Smooth muscle cell (in vitro differentiated cells): ENCODE measurements at regions not wholly inside any gene's neighbourhood (a gene's known extent, or its start where the extent isn't known, plus 50 kb on each side); places are given as distances from the start of the nearest gene placed in this dataset.

Source experiments
- DNase-seq: peaks from one replicate; lab custom pipeline; 2025; ENCODE audit not compliant: unreplicated experiment; lab: John Stamatoyannopoulos, UW
- H2AFZ ChIP-seq: fragments of 200-600 bp; sonication (generic); 2 replicates; pipeline ENCODE4 v1.6.0; 2016; ENCODE audit warnings: antibody characterized with exemption, low read depth, mild to moderate bottlenecking
- H3F3A ChIP-seq: fragments of 200-600 bp; sonication (generic); 2 replicates; pipeline ENCODE4 v1.6.0; 2017; ENCODE audit warnings: antibody characterized with exemption, low read depth
- H3K27ac ChIP-seq: fragments of 200-600 bp; sonication (generic); 2 replicates; pipeline ENCODE4 v1.5.1; 2016; ENCODE audit warnings: low read depth, mild to moderate bottlenecking
- H3K27me3 ChIP-seq: fragments of 200-600 bp; sonication (generic); 2 replicates; pipeline ENCODE4 v1.6.1; 2016; ENCODE audit warnings: low read depth, mild to moderate bottlenecking
- H3K36me3 ChIP-seq: fragments of 200-600 bp; sonication (generic); 2 replicates; pipeline ENCODE4 v1.5.1; 2016; ENCODE audit warnings: low read depth
- H3K4me1 ChIP-seq: fragments of 200-600 bp; sonication (generic); 2 replicates; pipeline ENCODE4 v1.5.1; 2016; ENCODE audit warnings: low read depth
- H3K4me2 ChIP-seq: fragments of 200-600 bp; sonication (generic); 2 replicates; pipeline ENCODE4 v1.6.0; 2016; ENCODE audit warnings: mild to moderate bottlenecking
- H3K4me3 ChIP-seq: fragments of 200-600 bp; sonication (generic); 2 replicates; pipeline ENCODE4 v1.5.1; 2016; ENCODE audit warnings: mild to moderate bottlenecking
- H3K79me2 ChIP-seq: fragments of 200-600 bp; sonication (generic); 2 replicates; pipeline ENCODE4 v1.6.0; 2016; ENCODE audit warnings: low read depth, mild to moderate bottlenecking
- H3K9ac ChIP-seq: fragments of 200-600 bp; sonication (generic); 2 replicates; pipeline ENCODE4 v1.6.0; 2016; ENCODE audit warnings: low read depth
- H3K9me3 ChIP-seq: fragments of 200-600 bp; sonication (generic); replicated peaks from 2 replicates; pipeline ENCODE4 v1.5.1; 2016; ENCODE audit warnings: low read depth
- H4K20me1 ChIP-seq: fragments of 200-600 bp; sonication (generic); 2 replicates; pipeline ENCODE4 v1.6.0; 2016; ENCODE audit warnings: low read depth
- CTCF ChIP-seq: fragments of 200-600 bp; sonication (generic); IDR thresholded peaks from 2 replicates; pipeline ENCODE4 v1.5.1; 2017; ENCODE audit warnings: borderline replicate concordance, mild to moderate bottlenecking, antibody characterized with exemption; ENCODE audit not compliant: insufficient read depth, poor library complexity, severe bottlenecking
- WGBS: methylation state at CpG from one replicate; pipeline ENCODE4 v1.1.7; 2016; ENCODE audit warnings: low lambda C conversion rate; 5-methylcytosine and 5-hydroxymethylcytosine counted together

GRCh38 chr15:31243895-31244294 lies 82.7 kb upstream of the KLF13 start:
- H3K4me3 ChIP-seq: no peak overlapping the region
- no peaks in the 10 kb centered on the region for H3K9me3 ChIP-seq
- no peaks in the 10 kb centered on the region for H3K79me2 ChIP-seq
- WGBS: 52% methylated on average over 3 of the region's 3 CpGs
- no peaks in the 10 kb centered on the region for H3F3A ChIP-seq
- no peak for DNase-seq
- no peak overlapping the region for H3K4me2 ChIP-seq
- no peak overlapping the region for H3K27ac ChIP-seq
- TF ChIP-seq CTCF: no peak
- H3K9ac ChIP-seq: no peak overlapping the region
- H4K20me1 ChIP-seq: no peaks in the 10 kb centered on the region
- no peaks in the 10 kb centered on the region for H3K36me3 ChIP-seq
- H3K4me1 ChIP-seq: no peaks in the 10 kb centered on the region
- no peak overlapping the region for H2AFZ ChIP-seq
- no peaks in the 10 kb centered on the region for H3K27me3 ChIP-seq

- Histone ChIP-seq H3K27ac (no peak overlapping the region), H3K4me1 (no peaks in the 10 kb centered on the region), H4K20me1 (no peaks in the 10 kb centered on the region), H3K79me2 (no peaks in the 10 kb centered on the region), H3F3A (no peaks in the 10 kb centered on the region), H3K9me3 (no peaks in the 10 kb centered on the region), H3K4me3 (no peak overlapping the region), H2AFZ (no peak overlapping the region), H3K4me2 (no peak overlapping the region), H3K36me3 (no peaks in the 10 kb centered on the region), H3K27me3 (no peaks in the 10 kb centered on the region), H3K9ac (no peak overlapping the region)
- DNase-seq: no peak
- WGBS: 95% methylated on average over 4 of the region's 4 CpGs
- no peak for TF ChIP-seq CTCF
These were observed 81.4 kb upstream of the KLF13 start for GRCh38 chr15:31245135-31245689.

- no peak for TF ChIP-seq CTCF
These were observed 80.9 kb upstream of the KLF13 start for GRCh38 chr15:31245756-31246155.

GRCh38 chr15:31247404-31247803 lies 79.2 kb upstream of the KLF13 start:
- Histone ChIP-seq H3K9me3 (no peaks in the 10 kb centered on the region), H3K36me3 (no peaks in the 10 kb centered on the region), H3F3A (no peaks in the 10 kb centered on the region), H3K4me3 (no peak overlapping the region), H3K27ac (no peak overlapping the region), H2AFZ (no peak overlapping the region), H3K79me2 (no peaks in the 10 kb centered on the region), H3K27me3 (no peaks in the 10 kb centered on the region), H3K4me2 (no peak overlapping the region), H3K4me1 (no peaks in the 10 kb centered on the region), H4K20me1 (no peaks in the 10 kb centered on the region), H3K9ac (no peak overlapping the region)
- DNase-seq: no peak
- WGBS: 92% methylated on average over 13 of the region's 13 CpGs
- no peak for TF ChIP-seq CTCF

More at GRCh38 chr15:31245756-31246155, 80.9 kb upstream of the KLF13 start:
- DNase-seq: no peak
- H3K4me2 ChIP-seq: no peak overlapping the region
- H3K4me3 ChIP-seq: no peak overlapping the region
- no peaks in the 10 kb centered on the region for H4K20me1 ChIP-seq
- H3K79me2 ChIP-seq: no peaks in the 10 kb centered on the region
- 88% methylated on average over 3 of the region's 3 CpGs for WGBS
- H3K9ac ChIP-seq: no peak overlapping the region
- no peaks in the 10 kb centered on the region for H3F3A ChIP-seq
- H3K36me3 ChIP-seq: no peaks in the 10 kb centered on the region
- H3K9me3 ChIP-seq: no peaks in the 10 kb centered on the region
- no peak overlapping the region for H3K27ac ChIP-seq
- H2AFZ ChIP-seq: no peak overlapping the region
- no peaks in the 10 kb centered on the region for H3K27me3 ChIP-seq
- no peaks in the 10 kb centered on the region for H3K4me1 ChIP-seq
